Endothelial cell of umbilical vein (primary cell): ENCODE measurements at regions not wholly inside any gene's neighbourhood (a gene's known extent, or its start where the extent isn't known, plus 50 kb on each side); places are given as distances from the start of the nearest gene placed in this dataset.

Experiments used
- BruUV-seq: library from RNA; stranded (reverse); fragments of 400-500 nt; replicated peaks from 2 replicates; lab custom pipeline; 2021; lab: Mats Ljungman, UMichigan
- CTCF ChIA-PET: fragments of 300-600, 350-600 bp; sonication (Branson Sonifier 250); formaldehyde crosslinking; loops from one replicate; lab custom pipeline; 2021; ENCODE audit warnings: antibody characterized with exemption, inconsistent platforms; lab: Charles Lee
- POLR2A ChIA-PET: fragments of 300-600, 350-600 bp; sonication (Branson Sonifier 250); formaldehyde crosslinking; loops from one replicate; lab custom pipeline; 2021; ENCODE audit warnings: antibody characterized with exemption, inconsistent platforms; lab: Charles Lee
- DNase-seq: peaks from one replicate; pipeline ENCODE4 v3.0.0-alpha.2; 2011; ENCODE audit warnings: low read depth, low spot score
- FAIRE-seq: peaks from 2 replicates; lab custom pipeline; 2011; peaks lifted over from hg19 to GRCh38; lab: Jason Lieb, UNC
- H2AFZ ChIP-seq: 2 replicates; pipeline ENCODE4 v1.6.0; 2012; ENCODE audit warnings: low read depth, low read length, control low read depth, inconsistent platforms
- H3K27ac ChIP-seq: 2 replicates; pipeline ENCODE4 v1.5.1; 2011; ENCODE audit warnings: low read depth, mild to moderate bottlenecking, control low read depth, low read length, moderate library complexity; ENCODE audit not compliant: insufficient read depth
- H3K27me3 ChIP-seq, 2 experiments: 2 replicates each; pipeline versions ENCODE4 v1.6.0 to v1.6.1; 2011; ENCODE audit warnings: low read length in 2 of 2, mixed read lengths in 1 of 2; ENCODE audit not compliant: control insufficient read depth in 2 of 2, insufficient read depth in 2 of 2
- H3K36me3 ChIP-seq, 2 experiments: 2 replicates in 1 of 2; 3 replicates in 1 of 2; pipeline ENCODE4 v1.5.1; 2011; ENCODE audit warnings: low read length in 2 of 2, mild to moderate bottlenecking in 1 of 2, moderate library complexity in 1 of 2; ENCODE audit not compliant: control insufficient read depth in 2 of 2, insufficient read depth in 2 of 2; ENCODE audit errors: extremely low read depth in 1 of 2
- H3K4me1 ChIP-seq: 3 replicates; pipeline ENCODE4 v1.5.1; 2011; ENCODE audit warnings: mild to moderate bottlenecking, low read length; ENCODE audit not compliant: control insufficient read depth, insufficient read depth; ENCODE audit errors: extremely low read depth
- H3K4me2 ChIP-seq: 2 replicates; pipeline ENCODE4 v1.6.1; 2011; ENCODE audit warnings: low read length, control low read depth, mixed read lengths; ENCODE audit not compliant: insufficient read depth
- H3K4me3 ChIP-seq, 3 experiments: fragments of 200-600 bp in 1 of 3; sonication (generic), shearing (Covaris generic) in 1 of 3; replicated peaks in 1 of 3; 2 replicates each; pipeline ENCODE4 v1.5.1; 2011 to 2016; ENCODE audit warnings: control low read depth in 3 of 3, low read length in 3 of 3, mild to moderate bottlenecking in 2 of 3, inconsistent platforms in 1 of 3, low read depth in 1 of 3, moderate library complexity in 1 of 3; ENCODE audit not compliant: insufficient read depth in 1 of 3
- H3K79me2 ChIP-seq: 2 replicates; pipeline ENCODE4 v1.6.0; 2012; ENCODE audit warnings: low read length, inconsistent platforms; ENCODE audit not compliant: control insufficient read depth, insufficient read depth
- H3K9ac ChIP-seq: replicated peaks from 2 replicates; pipeline ENCODE3; 2011; ENCODE audit warnings: low read length, control low read depth; ENCODE audit not compliant: insufficient read depth; ENCODE audit errors: extremely low read depth
- H3K9me1 ChIP-seq: replicated peaks from 3 replicates; pipeline ENCODE4 v1.6.0; 2011; ENCODE audit warnings: mild to moderate bottlenecking, low read length; ENCODE audit not compliant: control insufficient read depth, insufficient read depth; ENCODE audit errors: extremely low read depth
- H3K9me3 ChIP-seq: replicated peaks from 2 replicates; pipeline ENCODE4 v1.5.1; 2012; ENCODE audit warnings: low read length, inconsistent platforms; ENCODE audit not compliant: control insufficient read depth, insufficient read depth
- H4K20me1 ChIP-seq: replicated peaks from 2 replicates; pipeline ENCODE3; 2011; ENCODE audit warnings: mild to moderate bottlenecking, low read length; ENCODE audit not compliant: control insufficient read depth, insufficient read depth; ENCODE audit errors: extremely low read depth
- CTCF ChIP-seq, 2 donors: IDR thresholded peaks; 1 replicate in 1 of 2; 2 replicates in 1 of 2; pipeline ENCODE4 v1.5.1; 2011; ENCODE audit warnings: low read length in 2 of 2, mild to moderate bottlenecking in 2 of 2, moderate library complexity in 2 of 2, control low read depth in 1 of 2, inconsistent platforms in 1 of 2, low read depth in 1 of 2; ENCODE audit not compliant: insufficient read depth in 1 of 2; ENCODE audit errors: extremely low read depth in 1 of 2
- EZH2 ChIP-seq: IDR thresholded peaks from 2 replicates; pipeline ENCODE4 v1.6.1; 2012; ENCODE audit warnings: borderline replicate concordance, low read depth, mild to moderate bottlenecking, moderate library complexity, low read length, inconsistent platforms; ENCODE audit not compliant: severe bottlenecking
- FOS ChIP-seq: IDR thresholded peaks from 2 replicates; pipeline ENCODE4 v1.6.1; 2011; ENCODE audit warnings: mild to moderate bottlenecking, low read length, moderate library complexity, borderline replicate concordance; ENCODE audit not compliant: insufficient read depth
- GATA2 ChIP-seq: IDR thresholded peaks from 2 replicates; pipeline ENCODE4 v1.7.0; 2011; ENCODE audit warnings: low read depth, mild to moderate bottlenecking, moderate library complexity, mixed read lengths, low read length; ENCODE audit not compliant: insufficient read length, insufficient read depth
- JUN ChIP-seq: IDR thresholded peaks from 2 replicates; pipeline ENCODE4 v1.6.1; 2011; ENCODE audit warnings: borderline replicate concordance, low read depth; ENCODE audit not compliant: insufficient read length, insufficient read depth
- MAX ChIP-seq: IDR thresholded peaks from 2 replicates; pipeline ENCODE4 v1.6.1; 2011; ENCODE audit not compliant: insufficient read depth, insufficient read length
- MYC ChIP-seq: IDR thresholded peaks from one replicate; pipeline ENCODE4 v1.6.1; 2011; ENCODE audit warnings: mild to moderate bottlenecking, low read depth, low read length
- POLR2A ChIP-seq: IDR thresholded peaks from 2 replicates; pipeline ENCODE4 v1.6.1; 2012; ENCODE audit warnings: low read depth, mild to moderate bottlenecking, control low read depth, low read length
- POLR2AphosphoS5 ChIP-seq: IDR thresholded peaks from 2 replicates; pipeline ENCODE4 v1.6.1; 2012; ENCODE audit warnings: low read depth, mild to moderate bottlenecking, control low read depth, low read length, moderate library complexity; ENCODE audit not compliant: insufficient read depth
- dilution Hi-C: fragments of 300-500 bp; cut with MboI; formaldehyde crosslinking; loops from one replicate; pipeline ENCODE4 v1.15.0; 2019; ENCODE audit warnings: low sequenced_read_pairs; ENCODE audit not compliant: extremely low pct_ligation_motif_present
- intact Hi-C: fragments of 100-400 bp; cut with micrococcal nuclease; formaldehyde crosslinking; loops from one replicate; pipeline ENCODE4 v1.10.0; 2022

GRCh38 chr13:99797691-99798090, 173.9 kb downstream of the ZIC5 start:
- H3K27ac ChIP-seq: no peak overlapping the region
- dilution Hi-C loops (no loop called here), intact Hi-C loops (no loop called here)
- POLR2A ChIA-PET: no interaction called here
- BruUV-seq: no TSS peak
- CTCF ChIA-PET: no interaction called here
- H3K27me3 ChIP-seq: no peaks in the 10 kb centered on the region
- FAIRE-seq (no peak), DNase-seq (no peak)
- H3K9me3 ChIP-seq: no peaks in the 10 kb centered on the region
- no peaks in the 10 kb centered on the region for H3K79me2 ChIP-seq
- no peak overlapping the region for H2AFZ ChIP-seq
- H3K9me1 ChIP-seq: no peaks in the 10 kb centered on the region
- H4K20me1 ChIP-seq: no peaks in the 10 kb centered on the region
- H3K4me3 ChIP-seq: no peak overlapping the region
- no peaks in the 10 kb centered on the region for H3K4me1 ChIP-seq
- TF ChIP-seq JUN (no peak), FOS (no peak), GATA2 (no peak), CTCF (IDR thresholded peaks at IDR 0.05; ENCODE audit: extremely low read depth in 1 of 2, insufficient read depth in 1 of 2, low read depth in 1 of 2, low read length in 2 of 2) (no peak), EZH2 (no peak), POLR2AphosphoS5 (no peak), POLR2A (no peak), MYC (no peak), MAX (no peak)
- H3K4me2 ChIP-seq: no peak overlapping the region
- no peak overlapping the region for H3K9ac ChIP-seq
- no peaks in the 10 kb centered on the region for H3K36me3 ChIP-seq
